HEK293T (cell line): ENCODE measurements at regions not wholly inside any gene's neighbourhood (a gene's known extent, or its start where the extent isn't known, plus 50 kb on each side); places are given as distances from the start of the nearest gene placed in this dataset.

Source experiments
- CTCF ChIA-PET: fragments of 350-600 bp; formaldehyde crosslinking; extraction: SDS; loops from one replicate; lab custom pipeline; 2021; ENCODE audit warnings: antibody characterized with exemption, inconsistent platforms; lab: Yijun Ruan, JAX
- POLR2A ChIA-PET: fragments of 350-600 bp; formaldehyde crosslinking; extraction: SDS; loops from one replicate; lab custom pipeline; 2020; ENCODE audit warnings: antibody characterized with exemption, inconsistent platforms; lab: Yijun Ruan, JAX
- DNase-seq: peaks from one replicate; pipeline ENCODE4 v3.0.0; 2012; ENCODE audit warnings: mixed read lengths; ENCODE audit errors: extremely low spot score
- ARNT ChIP-seq: fragments of 450-650 bp; IDR thresholded peaks from 2 replicates; pipeline ENCODE4 v1.6.1; 2017; ENCODE audit warnings: mild to moderate bottlenecking
- BHLHE40 ChIP-seq: fragments of 450-650 bp; IDR thresholded peaks from 2 replicates; pipeline ENCODE4 v1.6.1; 2016; ENCODE audit warnings: mild to moderate bottlenecking, moderate library complexity, borderline replicate concordance
- CTBP1 ChIP-seq: fragments of 450-650 bp; IDR thresholded peaks from 2 replicates; pipeline ENCODE4 v1.6.1; 2016; ENCODE audit warnings: borderline replicate concordance
- ELF4 ChIP-seq: fragments of 450-650 bp; IDR thresholded peaks from 2 replicates; pipeline ENCODE4 v1.6.1; 2017; ENCODE audit warnings: antibody characterized with exemption
- FOXA1 ChIP-seq: fragments of 450-650 bp; IDR thresholded peaks from 2 replicates; pipeline ENCODE4 v1.6.1; 2016; ENCODE audit warnings: mild to moderate bottlenecking
- FOXK2 ChIP-seq: fragments of 450-650 bp; IDR thresholded peaks from 2 replicates; pipeline ENCODE4 v1.6.1; 2016; ENCODE audit warnings: mild to moderate bottlenecking
- FOXM1 ChIP-seq: fragments of 450-650 bp; IDR thresholded peaks from 2 replicates; pipeline ENCODE4 v1.6.1; 2017; ENCODE audit warnings: mild to moderate bottlenecking, borderline replicate concordance
- HDGF ChIP-seq: fragments of 450-650 bp; IDR thresholded peaks from 2 replicates; pipeline ENCODE4 v1.6.1; 2017; ENCODE audit warnings: antibody characterized with exemption, borderline replicate concordance
- L3MBTL2 ChIP-seq: fragments of 450-650 bp; conservative IDR thresholded peaks from 2 replicates; pipeline ENCODE4 v1.6.1; 2016; ENCODE audit warnings: mild to moderate bottlenecking
- LEF1 ChIP-seq: fragments of 450-650 bp; IDR thresholded peaks from 2 replicates; pipeline ENCODE4 v1.6.1; 2017; ENCODE audit warnings: mild to moderate bottlenecking, borderline replicate concordance
- NFRKB ChIP-seq: fragments of 450-650 bp; IDR thresholded peaks from 2 replicates; pipeline ENCODE4 v1.6.1; 2016; ENCODE audit warnings: mild to moderate bottlenecking, moderate library complexity
- SP1 ChIP-seq: fragments of 450-650 bp; IDR thresholded peaks from 2 replicates; pipeline ENCODE4 v1.6.1; 2017
- SUZ12 ChIP-seq: fragments of 450-650 bp; IDR thresholded peaks from 2 replicates; pipeline ENCODE4 v1.6.1; 2016; ENCODE audit warnings: mild to moderate bottlenecking
- TARDBP ChIP-seq: fragments of 450-650 bp; IDR thresholded peaks from 2 replicates; pipeline ENCODE4 v1.6.1; 2016
- ZNF384 ChIP-seq: fragments of 450-650 bp; IDR thresholded peaks from 2 replicates; pipeline ENCODE4 v1.6.1; 2016
- TF ChIP-seq, protein P1 (sequence below): fragments of 450-650 bp; IDR thresholded peaks from 2 replicates; pipeline ENCODE4 v1.6.1; 2016

DNA sequence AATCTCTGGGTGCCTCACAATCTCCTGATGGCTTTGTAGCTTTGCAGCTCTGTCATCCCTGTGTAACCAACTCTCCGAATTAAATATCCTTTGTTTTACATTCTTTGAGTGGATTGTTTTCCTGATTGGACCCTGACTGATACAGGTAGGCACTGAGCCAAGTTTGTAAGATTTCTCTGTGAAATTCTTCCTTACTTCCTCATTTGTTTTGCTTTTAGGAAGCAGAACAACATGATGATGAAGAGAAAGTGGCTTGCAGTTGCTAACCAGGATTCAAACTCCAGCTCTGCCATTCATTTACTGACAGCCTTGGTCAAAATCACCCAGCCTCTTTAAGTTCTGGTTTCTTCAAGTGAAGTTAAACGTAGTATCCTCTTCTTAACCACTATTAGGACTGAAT is 452.3 kb downstream of the OMA1 start:
- ChIA-PET POLR2A (no interaction called here), CTCF (no interaction called here)

DNA sequence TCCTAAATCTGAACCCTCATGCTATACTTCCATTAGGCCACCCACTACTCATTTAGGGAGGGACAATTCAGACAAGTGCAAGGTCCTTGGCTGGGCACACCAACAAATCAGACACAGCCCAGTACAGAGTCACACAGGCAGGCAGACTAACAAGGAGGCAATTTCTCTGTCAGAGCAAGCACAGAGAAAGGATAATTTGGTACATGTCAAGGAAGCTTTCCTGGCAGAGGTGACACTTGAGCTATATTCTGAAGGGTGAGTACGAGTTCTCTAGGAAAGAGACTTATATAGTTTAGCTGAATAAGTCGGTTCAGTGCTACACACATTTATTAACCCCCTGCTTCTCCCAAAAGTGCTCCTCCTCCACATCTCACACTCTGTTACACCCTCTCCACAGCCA is 455.9 kb downstream of the OMA1 start:
- ChIA-PET POLR2A (no interaction called here), CTCF (no interaction called here)
- DNase-seq: no peak
- no peak for TF ChIP-seq SP1
- TF ChIP-seq NFRKB: no peak
- TF ChIP-seq ELF4: no peak

More for the DNA sequence above, 452.3 kb downstream of the OMA1 start:
- DNase-seq: no peak
- TF ChIP-seq, protein P1, sequence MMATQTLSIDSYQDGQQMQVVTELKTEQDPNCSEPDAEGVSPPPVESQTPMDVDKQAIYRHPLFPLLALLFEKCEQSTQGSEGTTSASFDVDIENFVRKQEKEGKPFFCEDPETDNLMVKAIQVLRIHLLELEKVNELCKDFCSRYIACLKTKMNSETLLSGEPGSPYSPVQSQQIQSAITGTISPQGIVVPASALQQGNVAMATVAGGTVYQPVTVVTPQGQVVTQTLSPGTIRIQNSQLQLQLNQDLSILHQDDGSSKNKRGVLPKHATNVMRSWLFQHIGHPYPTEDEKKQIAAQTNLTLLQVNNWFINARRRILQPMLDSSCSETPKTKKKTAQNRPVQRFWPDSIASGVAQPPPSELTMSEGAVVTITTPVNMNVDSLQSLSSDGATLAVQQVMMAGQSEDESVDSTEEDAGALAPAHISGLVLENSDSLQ: no peak
- no peak for TF ChIP-seq SUZ12
- TF ChIP-seq SP1: no peak
- TF ChIP-seq TARDBP: no peak
- no peak for TF ChIP-seq ARNT

DNA sequence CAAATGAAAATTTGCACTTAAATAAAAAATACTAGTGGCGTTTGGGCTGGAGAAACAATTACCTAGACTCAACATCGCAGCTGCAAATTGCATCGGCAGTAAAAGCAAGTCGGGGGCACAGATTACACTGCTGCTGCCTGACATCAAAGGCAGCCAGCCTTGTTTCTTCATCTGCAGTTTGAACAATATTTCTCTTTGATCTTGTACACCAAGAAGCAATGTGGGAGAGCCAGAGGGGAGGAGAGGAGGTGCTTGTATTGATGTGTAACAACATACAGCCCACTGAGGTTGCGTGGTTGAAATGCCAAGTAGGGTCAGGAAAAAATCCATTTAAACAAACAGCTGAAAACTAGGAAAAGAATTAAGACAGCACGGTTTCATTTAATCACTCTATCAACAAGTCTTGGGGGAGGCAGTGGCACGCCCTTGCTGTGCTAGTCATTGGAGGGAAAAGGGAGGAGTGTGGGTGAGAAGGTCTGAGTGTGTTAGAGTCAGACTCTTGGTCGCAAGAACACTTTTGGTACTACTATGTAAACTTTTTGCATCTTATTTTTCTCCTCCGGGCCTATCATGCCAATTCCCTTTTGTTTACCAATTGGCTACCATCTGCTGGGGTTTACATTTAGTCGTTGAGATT is 456.5 kb downstream of the OMA1 start:
- ChIA-PET CTCF (no interaction called here), POLR2A (no interaction called here)
- no peak for DNase-seq
- no peak for TF ChIP-seq BHLHE40
- TF ChIP-seq NFRKB: no peak
- TF ChIP-seq HDGF: no peak
- no peak for TF ChIP-seq ELF4
- no peak for TF ChIP-seq CTBP1
- no peak for TF ChIP-seq ARNT
- TF ChIP-seq TARDBP: no peak
- TF ChIP-seq SP1: no peak
- no peak for TF ChIP-seq LEF1
- TF ChIP-seq, protein P1: no peak
- TF ChIP-seq L3MBTL2: no peak
- no peak for TF ChIP-seq SUZ12
- no peak for TF ChIP-seq ZNF384
- TF ChIP-seq FOXK2: no peak
- TF ChIP-seq FOXM1: no peak

DNA sequence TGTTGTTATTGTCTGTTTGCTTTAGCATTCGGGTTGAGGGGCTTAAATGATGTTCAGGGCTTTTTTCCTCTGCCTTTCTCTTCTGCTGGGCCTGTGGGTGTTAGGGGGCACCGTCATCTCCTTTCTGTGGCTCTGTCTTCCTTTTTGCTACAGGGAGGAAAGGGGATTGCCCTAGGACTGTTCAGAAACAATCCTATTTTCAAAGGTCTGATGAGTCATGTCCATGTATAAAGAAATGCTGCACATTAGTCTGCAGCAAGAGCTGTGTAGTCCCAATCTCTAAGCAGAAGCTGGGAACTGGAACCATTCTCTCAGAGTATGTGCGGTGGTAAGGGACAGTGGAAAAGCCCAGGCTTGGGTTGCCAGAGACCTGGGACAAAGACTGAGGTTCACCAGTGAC is 462.3 kb downstream of the OMA1 start:
- ChIA-PET CTCF (no interaction called here), POLR2A (no interaction called here)
- TF ChIP-seq NFRKB (no peak), TARDBP (no peak), L3MBTL2 (no peak), SUZ12 (no peak)
- DNase-seq: no peak

DNA sequence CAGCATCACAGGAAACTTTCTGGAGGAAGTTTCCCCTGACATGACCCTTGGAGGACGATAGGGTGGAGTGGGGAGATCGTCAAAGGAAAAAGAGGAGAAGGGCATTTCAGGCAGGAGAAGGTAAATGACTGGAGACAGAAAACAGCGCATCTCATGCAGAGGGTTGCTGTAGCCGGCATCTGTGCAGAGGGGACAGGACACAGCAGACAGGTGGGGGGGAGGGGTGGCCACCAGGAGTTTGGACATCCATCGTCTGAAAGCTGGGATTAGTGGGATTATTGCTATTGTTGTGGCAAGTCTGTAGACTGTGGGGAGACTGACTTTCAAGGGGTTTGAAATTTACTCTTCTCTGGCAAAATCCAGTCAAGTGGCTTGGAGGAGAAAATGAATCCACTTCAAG is 463.9 kb downstream of the OMA1 start:
- CTCF ChIA-PET: no interaction called here
- DNase-seq: no peak
- no peak for TF ChIP-seq HDGF
- TF ChIP-seq FOXM1: no peak
- TF ChIP-seq ARNT: no peak
- TF ChIP-seq BHLHE40: no peak
- no peak for TF ChIP-seq CTBP1
- no peak for TF ChIP-seq SUZ12
- no peak for TF ChIP-seq TARDBP
- TF ChIP-seq FOXA1: no peak
- no peak for TF ChIP-seq L3MBTL2
- TF ChIP-seq LEF1: no peak
- no peak for TF ChIP-seq NFRKB
- TF ChIP-seq ZNF384: no peak
- TF ChIP-seq, protein P1: no peak
- TF ChIP-seq FOXK2: no peak
- no peak for TF ChIP-seq ELF4
- TF ChIP-seq SP1: no peak
- POLR2A ChIA-PET: no interaction called here

DNA sequence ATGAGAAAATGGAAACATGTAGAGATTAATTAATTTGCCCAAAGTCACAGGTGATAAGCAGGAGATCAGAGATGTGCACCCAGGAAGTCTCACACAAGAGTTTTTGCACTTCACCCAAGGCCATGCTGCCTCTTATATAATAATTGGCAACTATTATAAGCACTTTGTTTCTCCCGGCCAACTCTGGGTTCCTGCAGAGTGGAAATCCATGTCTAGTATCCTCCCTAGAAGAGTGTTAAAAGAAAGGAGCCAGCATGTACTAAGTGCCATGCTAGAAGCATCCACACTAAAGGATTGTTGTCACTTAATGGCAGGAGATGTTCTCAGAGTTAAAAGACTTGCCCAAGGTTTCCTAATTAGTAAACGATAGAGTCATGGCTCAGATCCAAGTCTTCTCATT is 470.3 kb downstream of the OMA1 start:
- ChIA-PET CTCF (no interaction called here), POLR2A (no interaction called here)
- TF ChIP-seq FOXM1 (no peak), CTBP1 (no peak), ARNT (no peak), SP1 (no peak), FOXA1 (no peak), ELF4 (no peak), NFRKB (no peak), LEF1 (no peak), TARDBP (no peak), HDGF (no peak), L3MBTL2 (no peak), BHLHE40 (no peak), ZNF384 (no peak), SUZ12 (no peak), FOXK2 (no peak)
- TF ChIP-seq, protein P1: no peak
- DNase-seq: no peak
